ENCODE measurements at regions not wholly inside any gene's neighbourhood (a gene's known extent, or its start where the extent isn't known, plus 50 kb on each side); places are given as distances from the start of the nearest gene placed in this dataset.

GRCh38 chr13:103546271-103546670 is 480.1 kb upstream of the SLC10A2 start:
- TF ChIP-seq POLR2A (IDR thresholded peaks at IDR 0.05), result no peak
- TF ChIP-seq, protein P1, sequence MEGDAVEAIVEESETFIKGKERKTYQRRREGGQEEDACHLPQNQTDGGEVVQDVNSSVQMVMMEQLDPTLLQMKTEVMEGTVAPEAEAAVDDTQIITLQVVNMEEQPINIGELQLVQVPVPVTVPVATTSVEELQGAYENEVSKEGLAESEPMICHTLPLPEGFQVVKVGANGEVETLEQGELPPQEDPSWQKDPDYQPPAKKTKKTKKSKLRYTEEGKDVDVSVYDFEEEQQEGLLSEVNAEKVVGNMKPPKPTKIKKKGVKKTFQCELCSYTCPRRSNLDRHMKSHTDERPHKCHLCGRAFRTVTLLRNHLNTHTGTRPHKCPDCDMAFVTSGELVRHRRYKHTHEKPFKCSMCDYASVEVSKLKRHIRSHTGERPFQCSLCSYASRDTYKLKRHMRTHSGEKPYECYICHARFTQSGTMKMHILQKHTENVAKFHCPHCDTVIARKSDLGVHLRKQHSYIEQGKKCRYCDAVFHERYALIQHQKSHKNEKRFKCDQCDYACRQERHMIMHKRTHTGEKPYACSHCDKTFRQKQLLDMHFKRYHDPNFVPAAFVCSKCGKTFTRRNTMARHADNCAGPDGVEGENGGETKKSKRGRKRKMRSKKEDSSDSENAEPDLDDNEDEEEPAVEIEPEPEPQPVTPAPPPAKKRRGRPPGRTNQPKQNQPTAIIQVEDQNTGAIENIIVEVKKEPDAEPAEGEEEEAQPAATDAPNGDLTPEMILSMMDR (IDR thresholded peaks at IDR 0.05), result no peak

GRCh38 chr13:103542648-103543047 is 476.4 kb upstream of the SLC10A2 start:
- no peak overlapping the region for H3K4me3 ChIP-seq
- no peaks in the 10 kb centered on the region for H3K36me3 ChIP-seq
- no peaks in the 10 kb centered on the region for H3K27me3 ChIP-seq
- intact Hi-C loops (cut with DNase I), result no loop called here
- ATAC-seq, result no peak
- WGBS (ENCODE audit: insufficient coverage, low coverage, low lambda C conversion rate, missing lambda C conversion rate), result 0% methylated on average over 1 of the region's 1 CpG
- TF ChIP-seq POLR2A (IDR thresholded peaks at IDR 0.05), result no peak
- TF ChIP-seq, protein P1 (IDR thresholded peaks at IDR 0.05), result no peak
- no peaks in the 10 kb centered on the region for H3K9me3 ChIP-seq
- no peak for DNase-seq
- no peak overlapping the region for H3K27ac ChIP-seq
- no peaks in the 10 kb centered on the region for H3K4me1 ChIP-seq

More at GRCh38 chr13:103546271-103546670, 480.1 kb upstream of the SLC10A2 start:
- no peaks in the 10 kb centered on the region for H3K27me3 ChIP-seq
- 50% methylated on average over 1 of the region's 1 CpG for WGBS (ENCODE audit: insufficient coverage, low coverage, low lambda C conversion rate, missing lambda C conversion rate)
- H3K27ac ChIP-seq, result no peak overlapping the region
- H3K9me3 ChIP-seq, result no peaks in the 10 kb centered on the region
- DNase-seq (no peak), ATAC-seq (no peak)
- H3K36me3 ChIP-seq, result no peaks in the 10 kb centered on the region
- H3K4me1 ChIP-seq, result no peaks in the 10 kb centered on the region
- intact Hi-C loops (cut with DNase I), result no loop called here
- H3K4me3 ChIP-seq, result no peak overlapping the region

DNA sequence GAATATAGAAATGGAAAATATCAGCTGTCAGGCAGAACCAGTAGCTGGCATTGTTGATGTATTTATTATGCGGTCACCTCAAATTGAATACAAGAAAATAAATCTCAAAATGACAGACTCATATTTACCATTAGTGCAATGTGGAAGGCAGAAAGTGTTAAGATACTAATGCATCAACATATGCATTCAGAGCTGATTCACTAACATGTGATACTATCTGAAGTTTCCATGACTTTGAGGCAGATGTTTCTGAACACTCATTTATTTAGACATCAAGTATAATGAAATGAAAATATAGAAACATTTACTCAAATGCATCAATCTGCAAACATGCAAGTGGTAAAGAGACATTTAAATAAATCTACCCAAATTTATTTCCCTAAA is 474.2 kb upstream of the SLC10A2 start:
- Histone ChIP-seq H3K27me3 (no peaks in the 10 kb centered on the region), H3K4me1 (no peaks in the 10 kb centered on the region), H3K36me3 (no peaks in the 10 kb centered on the region), H3K4me3 (no peak overlapping the region), H3K9me3 (no peaks in the 10 kb centered on the region), H3K27ac (no peak overlapping the region)
- no peak for TF ChIP-seq POLR2A (IDR thresholded peaks at IDR 0.05)
- TF ChIP-seq, protein P1 (IDR thresholded peaks at IDR 0.05), result no peak
- DNase-seq (no peak), ATAC-seq (no peak)
- 84% methylated on average over 1 of the region's 1 CpG for WGBS (ENCODE audit: insufficient coverage, low coverage, low lambda C conversion rate, missing lambda C conversion rate)
- intact Hi-C loops (cut with DNase I), result no loop called here

GRCh38 chr13:103539721-103540381 is 473.6 kb upstream of the SLC10A2 start:
- no peak for ATAC-seq
- H3K4me3 ChIP-seq, result no peak overlapping the region
- no peaks in the 10 kb centered on the region for H3K4me1 ChIP-seq
- intact Hi-C loops (cut with DNase I), result no loop called here
- H3K36me3 ChIP-seq, result no peaks in the 10 kb centered on the region
- no peaks in the 10 kb centered on the region for H3K9me3 ChIP-seq
- TF ChIP-seq, protein P1 (IDR thresholded peaks at IDR 0.05), result no peak
- no peak for TF ChIP-seq POLR2A (IDR thresholded peaks at IDR 0.05)
- no peak for DNase-seq
- H3K27me3 ChIP-seq, result no peaks in the 10 kb centered on the region
- WGBS (ENCODE audit: insufficient coverage, low coverage, low lambda C conversion rate, missing lambda C conversion rate), result 85% methylated on average over 4 of the region's 4 CpGs
- H3K27ac ChIP-seq, result no peak overlapping the region

All from right lobe of liver (tissue), 6 donors.